ENCODE measurements at regions not wholly inside any gene's neighbourhood (a gene's known extent, or its start where the extent isn't known, plus 50 kb on each side); places are given as distances from the start of the nearest gene placed in this dataset.

DNA sequence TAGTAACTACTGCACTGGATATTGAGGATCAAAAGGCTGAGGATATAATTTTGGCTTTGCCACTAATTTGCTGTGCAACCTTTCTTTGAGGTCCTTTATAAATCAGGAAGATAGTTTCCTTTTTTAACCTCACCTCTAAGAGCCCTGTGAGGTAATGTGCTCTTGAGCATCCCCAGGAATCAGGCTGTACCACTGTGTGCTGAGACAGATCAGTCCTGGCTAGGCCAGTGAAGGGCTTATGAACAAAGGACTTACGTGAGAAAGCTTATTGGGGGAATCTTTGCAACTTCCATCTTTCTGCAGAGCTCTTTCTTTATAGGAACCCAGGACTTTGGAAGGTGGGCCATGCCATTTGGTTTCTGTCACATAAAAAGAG, 188.9 kb downstream of the SIPA1L2 start:
- H3K79me2 ChIP-seq (ENCODE audit: control insufficient read depth, insufficient read depth, low read length) = no peaks in the 10 kb centered on the region
- no peaks in the 10 kb centered on the region for H3K36me3 ChIP-seq (ENCODE audit: control insufficient read depth in 2 of 2, extremely low read depth in 1 of 2, insufficient read depth in 2 of 2, low read length in 2 of 2)
- FAIRE-seq = no peak
- no peak overlapping the region for H3K4me3 ChIP-seq (replicated peaks in 1 of 3; ENCODE audit: insufficient read depth in 1 of 3, low read depth in 1 of 3, low read length in 3 of 3)
- no peaks in the 10 kb centered on the region for H3K9me3 ChIP-seq (replicated peaks; ENCODE audit: control insufficient read depth, insufficient read depth, low read length)
- no peaks in the 10 kb centered on the region for H3K4me1 ChIP-seq (ENCODE audit: control insufficient read depth, extremely low read depth, insufficient read depth, low read length)
- intact Hi-C loops (cut with micrococcal nuclease) = no loop called here
- no peak for DNase-seq (ENCODE audit: low read depth, low spot score)
- no peak overlapping the region for H3K27ac ChIP-seq (ENCODE audit: insufficient read depth, low read depth, low read length)
- H3K4me2 ChIP-seq (ENCODE audit: insufficient read depth, low read length) = no peak overlapping the region
- H3K27me3 ChIP-seq (ENCODE audit: control insufficient read depth in 2 of 2, insufficient read depth in 2 of 2, low read length in 2 of 2) = no peaks in the 10 kb centered on the region
- ChIA-PET CTCF (no interaction called here), POLR2A (no interaction called here)
- dilution Hi-C loops (cut with MboI; ENCODE audit: extremely low pct_ligation_motif_present, low sequenced_read_pairs) = no loop called here
- TF ChIP-seq, protein P1, sequence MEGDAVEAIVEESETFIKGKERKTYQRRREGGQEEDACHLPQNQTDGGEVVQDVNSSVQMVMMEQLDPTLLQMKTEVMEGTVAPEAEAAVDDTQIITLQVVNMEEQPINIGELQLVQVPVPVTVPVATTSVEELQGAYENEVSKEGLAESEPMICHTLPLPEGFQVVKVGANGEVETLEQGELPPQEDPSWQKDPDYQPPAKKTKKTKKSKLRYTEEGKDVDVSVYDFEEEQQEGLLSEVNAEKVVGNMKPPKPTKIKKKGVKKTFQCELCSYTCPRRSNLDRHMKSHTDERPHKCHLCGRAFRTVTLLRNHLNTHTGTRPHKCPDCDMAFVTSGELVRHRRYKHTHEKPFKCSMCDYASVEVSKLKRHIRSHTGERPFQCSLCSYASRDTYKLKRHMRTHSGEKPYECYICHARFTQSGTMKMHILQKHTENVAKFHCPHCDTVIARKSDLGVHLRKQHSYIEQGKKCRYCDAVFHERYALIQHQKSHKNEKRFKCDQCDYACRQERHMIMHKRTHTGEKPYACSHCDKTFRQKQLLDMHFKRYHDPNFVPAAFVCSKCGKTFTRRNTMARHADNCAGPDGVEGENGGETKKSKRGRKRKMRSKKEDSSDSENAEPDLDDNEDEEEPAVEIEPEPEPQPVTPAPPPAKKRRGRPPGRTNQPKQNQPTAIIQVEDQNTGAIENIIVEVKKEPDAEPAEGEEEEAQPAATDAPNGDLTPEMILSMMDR (IDR thresholded peaks at IDR 0.05; ENCODE audit: extremely low read depth in 1 of 2, insufficient read depth in 1 of 2, low read depth in 1 of 2, low read length in 2 of 2) = no peak
- TF ChIP-seq EZH2 (IDR thresholded peaks at IDR 0.05; ENCODE audit: borderline replicate concordance, low read depth, low read length, severe bottlenecking) (no peak), MYC (IDR thresholded peaks at IDR 0.05; ENCODE audit: low read depth, low read length) (no peak), JUN (IDR thresholded peaks at IDR 0.05; ENCODE audit: borderline replicate concordance, insufficient read depth, insufficient read length, low read depth) (no peak), POLR2A (IDR thresholded peaks at IDR 0.05; ENCODE audit: low read depth, low read length) (no peak), FOS (IDR thresholded peaks at IDR 0.05; ENCODE audit: borderline replicate concordance, insufficient read depth, low read length) (no peak), POLR2AphosphoS5 (IDR thresholded peaks at IDR 0.05; ENCODE audit: insufficient read depth, low read depth, low read length) (no peak)
- TF ChIP-seq, protein P2, sequence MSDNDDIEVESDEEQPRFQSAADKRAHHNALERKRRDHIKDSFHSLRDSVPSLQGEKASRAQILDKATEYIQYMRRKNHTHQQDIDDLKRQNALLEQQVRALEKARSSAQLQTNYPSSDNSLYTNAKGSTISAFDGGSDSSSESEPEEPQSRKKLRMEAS (IDR thresholded peaks at IDR 0.05; ENCODE audit: insufficient read depth, insufficient read length) = no peak
- no TSS peak for BruUV-seq (replicated peaks)
- H2AFZ ChIP-seq (ENCODE audit: low read depth, low read length) = no peak overlapping the region
- H3K9ac ChIP-seq (replicated peaks; ENCODE audit: extremely low read depth, insufficient read depth, low read length) = no peak overlapping the region
- no peaks in the 10 kb centered on the region for H3K9me1 ChIP-seq (replicated peaks; ENCODE audit: control insufficient read depth, extremely low read depth, insufficient read depth, low read length)
- H4K20me1 ChIP-seq (replicated peaks; ENCODE audit: control insufficient read depth, extremely low read depth, insufficient read depth, low read length) = no peaks in the 10 kb centered on the region

All from endothelial cell of umbilical vein (primary cell).